Sciatic nerve (tissue), 2 donors: ENCODE measurements at regions not wholly inside any gene's neighbourhood (a gene's known extent, or its start where the extent isn't known, plus 50 kb on each side); places are given as distances from the start of the nearest gene placed in this dataset.

Experiments used
- ATAC-seq: fragments of 200-7000 bp; cut with Tn5 transposase; one replicate; pipeline ENCODE4 v1.9.1; 2020; ENCODE audit warnings: mild to moderate bottlenecking, moderate library complexity
- DNase-seq: peaks from one replicate; pipeline ENCODE4 v3.0.0-alpha.2; 2020; ENCODE audit warnings: low spot score
- intact Hi-C: fragments of 100-400 bp; cut with DNase I; formaldehyde crosslinking; loops from one replicate; pipeline ENCODE4 v1.14.2; 2022
- donor health status: DM: no; HTN: no; CAD: no.
- donor health status: DM: no; HTN: no; CAD: no.

DNA sequence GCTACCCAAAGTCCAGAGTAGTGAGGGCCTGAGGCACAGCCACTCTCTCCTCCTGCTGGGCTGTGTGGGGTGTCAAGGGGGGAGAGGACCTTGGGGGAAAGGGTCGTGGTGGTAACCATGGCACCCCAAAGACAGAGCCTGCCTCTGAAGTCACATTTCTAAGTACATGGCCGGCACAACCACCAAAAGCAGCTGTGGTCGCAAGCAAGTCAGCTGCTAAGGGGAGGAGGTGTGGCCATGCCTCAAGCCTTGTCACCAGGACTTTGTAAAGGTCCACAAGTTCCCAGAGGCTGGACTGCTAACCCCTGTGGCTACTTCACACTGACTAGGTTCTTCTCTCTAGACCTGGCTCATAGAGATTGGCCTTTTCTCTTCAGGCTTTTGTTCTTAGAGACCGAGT is 310.6 kb downstream of the LMX1A start:
- ATAC-seq, result no peak
- DNase-seq, result no peak

DNA sequence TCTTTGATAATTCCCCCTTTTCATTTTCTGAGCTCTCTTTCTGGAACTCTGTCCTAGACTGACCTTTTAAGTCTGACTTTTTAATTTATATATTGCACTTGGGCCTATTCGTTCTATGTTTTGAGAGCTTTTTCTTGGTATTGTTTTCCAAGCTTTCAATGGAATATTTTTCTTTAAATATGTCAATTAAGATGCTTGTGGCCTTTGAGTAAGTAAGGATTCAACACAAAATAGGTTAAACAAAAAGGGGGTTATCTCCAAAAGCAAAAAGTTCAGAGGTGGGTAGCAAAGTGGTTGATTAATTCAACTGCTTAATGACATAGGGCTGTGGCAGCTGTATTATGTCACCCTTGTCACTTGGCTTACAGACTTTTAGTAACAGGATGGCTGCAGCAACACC is 315.9 kb downstream of the LMX1A start:
- intact Hi-C loops, result no loop called here
- ATAC-seq (no peak), DNase-seq (no peak)

More for the DNA sequence above, 310.6 kb downstream of the LMX1A start:
- intact Hi-C loops, result no loop called here

DNA sequence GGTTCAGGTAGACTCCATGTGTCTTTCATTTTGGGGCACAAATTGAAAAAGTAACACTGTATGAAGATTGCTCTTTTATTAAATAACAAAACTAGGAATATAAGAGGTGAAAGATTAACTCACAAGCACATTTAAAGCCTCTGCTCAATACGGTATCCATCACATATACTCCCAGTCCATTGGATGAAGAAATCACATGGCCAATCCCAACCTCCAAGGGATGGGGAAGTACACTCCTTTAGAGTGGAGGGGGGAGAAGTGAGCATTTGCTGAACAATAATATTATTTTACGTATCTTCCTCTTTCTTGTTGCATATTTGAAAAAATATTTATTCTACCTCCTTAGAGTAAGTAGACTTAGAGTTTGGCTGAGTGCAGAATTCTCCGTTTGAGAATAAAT is 316.5 kb downstream of the LMX1A start:
- no peak for DNase-seq
- intact Hi-C loops, result no loop called here

DNA sequence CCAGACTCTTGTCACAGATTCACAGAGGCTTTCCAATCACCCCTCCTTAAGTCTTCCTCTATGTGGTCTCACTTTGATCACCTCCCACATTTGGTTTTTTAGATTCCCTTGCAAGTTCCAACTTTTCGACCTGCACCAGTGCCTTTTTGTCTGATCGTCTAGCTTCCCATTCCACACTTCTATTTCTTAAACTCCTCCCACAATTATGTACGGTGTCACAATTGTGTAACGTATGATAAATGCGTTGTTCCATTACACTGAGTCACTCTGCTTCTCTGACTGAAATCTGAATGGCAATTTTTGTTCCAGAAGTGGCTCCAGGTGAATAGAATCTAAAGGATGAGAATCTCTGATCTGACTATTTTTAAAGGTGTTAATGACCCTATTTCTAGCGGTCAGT is 320.1 kb downstream of the LMX1A start:
- intact Hi-C loops, result no loop called here
- DNase-seq, result no peak
- ATAC-seq, result no peak

More for the DNA sequence above, 316.5 kb downstream of the LMX1A start:
- ATAC-seq, result no peak

DNA sequence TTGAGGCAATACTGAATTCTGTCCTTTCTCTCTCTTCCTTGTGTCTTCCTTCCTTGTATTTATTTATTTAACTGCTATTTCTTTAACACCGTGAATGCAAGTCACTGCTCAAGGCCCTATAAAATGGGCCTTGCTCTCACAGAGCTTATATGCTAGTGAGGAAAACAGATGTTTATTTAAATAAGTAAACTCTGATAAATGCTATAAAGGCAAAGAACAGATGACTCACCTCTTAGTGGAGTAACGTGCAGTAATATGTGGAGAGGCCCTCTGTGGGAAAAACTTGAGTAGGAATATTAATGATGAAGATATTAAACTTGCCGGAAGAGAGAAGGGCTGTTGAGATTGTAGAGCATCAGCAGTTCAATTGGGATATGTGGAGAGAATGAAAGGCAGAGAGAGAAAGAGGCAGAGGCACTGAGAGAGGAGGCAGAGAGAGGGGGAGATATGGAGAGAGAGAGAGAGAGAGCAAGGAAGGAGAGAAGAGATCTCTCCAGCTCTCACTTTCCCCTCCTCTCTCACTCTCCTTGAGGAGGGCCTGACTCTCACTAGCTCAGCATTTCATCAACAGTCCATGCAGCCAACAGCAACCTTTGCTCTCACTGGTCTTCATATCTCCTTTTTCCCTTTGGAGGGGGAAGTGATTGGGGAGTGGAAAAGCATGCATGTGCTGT is 322.2 kb downstream of the LMX1A start:
- ATAC-seq, result no peak
- no peak for DNase-seq
- intact Hi-C loops, result no loop called here

DNA sequence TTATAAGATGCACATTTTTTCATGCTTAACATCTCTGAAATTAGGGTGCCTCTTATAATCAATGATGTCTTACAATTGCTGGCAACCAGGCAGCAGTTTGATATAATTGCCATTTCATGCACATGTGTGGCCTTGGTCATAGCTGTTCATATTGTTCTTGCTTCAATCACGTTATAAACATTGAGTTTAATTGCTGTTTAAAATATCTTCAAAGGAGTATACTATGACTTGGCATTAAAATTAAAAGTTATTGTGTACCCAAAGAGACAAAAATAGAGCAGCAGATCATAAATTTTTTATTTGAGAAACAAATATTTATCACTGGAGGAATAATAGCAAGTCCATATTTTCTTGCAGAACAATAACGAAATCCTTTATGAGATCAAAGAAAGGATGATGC is 325.5 kb downstream of the LMX1A start:
- ATAC-seq, result no peak
- intact Hi-C loops, result no loop called here
- DNase-seq, result no peak

DNA sequence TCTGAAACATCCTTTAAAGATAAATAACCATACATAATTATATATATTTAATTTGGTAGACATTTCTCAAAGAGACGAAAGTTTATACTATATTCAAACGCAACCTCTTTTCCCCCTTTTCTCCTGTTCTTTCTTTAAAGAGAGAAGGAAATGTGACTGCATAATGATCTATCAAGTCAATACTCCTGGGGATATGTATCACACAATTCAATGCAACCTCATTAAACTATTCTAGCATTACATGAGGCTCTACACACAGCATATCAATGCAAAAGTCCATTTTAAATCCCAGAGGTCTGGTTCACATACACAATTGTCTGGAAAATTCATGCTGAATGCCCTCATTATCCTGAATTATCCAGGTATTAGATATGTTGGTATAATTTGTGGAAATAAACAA is 330.7 kb downstream of the LMX1A start:
- intact Hi-C loops, result no loop called here
- no peak for DNase-seq
- ATAC-seq, result no peak

DNA sequence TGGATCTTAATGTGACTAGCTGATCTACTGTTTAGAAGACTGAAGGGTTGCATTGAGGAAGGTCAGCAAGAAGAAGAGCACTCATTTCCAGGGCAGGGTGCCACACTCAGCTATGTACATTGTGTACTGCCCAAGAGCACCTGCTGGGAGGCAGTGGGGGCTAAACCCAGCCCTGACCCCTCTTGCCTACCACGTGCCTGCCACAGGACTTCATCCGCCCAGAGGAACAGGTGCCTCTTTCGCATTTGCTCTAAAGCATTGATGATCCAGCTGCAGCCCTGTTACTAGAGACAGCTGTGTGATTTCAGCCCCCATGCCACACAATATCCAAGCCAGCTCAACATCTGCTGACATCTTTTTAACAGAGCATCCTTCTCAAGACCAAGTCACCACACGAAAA is 341.8 kb downstream of the LMX1A start:
- intact Hi-C loops, result no loop called here
- ATAC-seq, result no peak

DNA sequence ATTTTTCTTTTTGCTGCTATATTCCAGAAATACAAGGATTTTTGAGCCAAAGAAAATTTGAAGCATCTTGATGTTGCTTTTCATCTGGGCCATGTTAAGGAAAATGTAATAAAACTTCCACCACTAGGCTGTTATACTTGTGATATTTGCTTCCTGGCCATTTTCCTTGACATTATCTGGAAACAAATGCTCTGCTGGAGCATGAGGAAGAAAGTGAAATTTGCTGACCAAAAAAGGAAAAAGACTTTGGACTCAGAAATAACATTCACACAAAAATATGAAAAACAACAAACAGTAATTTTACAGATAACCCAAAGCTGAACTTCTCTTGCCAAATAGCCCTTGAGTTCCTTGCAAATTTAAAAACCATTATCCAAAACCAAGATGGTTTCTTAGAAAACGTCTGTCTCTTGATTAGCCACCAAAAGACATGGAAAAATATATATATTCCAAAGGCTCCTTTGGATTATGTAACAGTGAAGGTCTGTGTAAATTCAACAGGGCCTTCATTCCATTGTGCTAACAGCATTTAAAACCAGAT is 344.5 kb downstream of the LMX1A start:
- intact Hi-C loops, result no loop called here
- DNase-seq (no peak), ATAC-seq (no peak)

More for the DNA sequence above, 341.8 kb downstream of the LMX1A start:
- DNase-seq, result no peak

DNA sequence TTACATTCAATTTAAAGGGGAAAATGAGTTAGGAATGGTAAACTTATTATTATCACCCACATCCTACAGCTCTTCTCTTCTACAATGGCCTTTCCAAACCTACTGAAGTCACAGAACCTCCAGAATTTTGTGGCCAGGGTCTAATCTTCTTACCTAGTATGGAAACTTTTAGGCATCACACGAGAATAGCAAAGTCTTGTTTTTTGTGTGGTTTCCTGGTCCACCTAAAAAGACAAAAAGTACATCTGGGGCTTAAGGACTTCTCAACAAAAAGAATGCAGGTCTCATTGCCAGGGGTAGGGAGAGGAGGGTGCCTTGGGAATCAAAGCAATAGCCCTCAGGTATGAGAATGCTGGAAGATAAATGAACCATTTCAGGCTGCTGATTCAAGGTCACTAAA is 345.3 kb downstream of the LMX1A start:
- DNase-seq (no peak), ATAC-seq (no peak)

DNA sequence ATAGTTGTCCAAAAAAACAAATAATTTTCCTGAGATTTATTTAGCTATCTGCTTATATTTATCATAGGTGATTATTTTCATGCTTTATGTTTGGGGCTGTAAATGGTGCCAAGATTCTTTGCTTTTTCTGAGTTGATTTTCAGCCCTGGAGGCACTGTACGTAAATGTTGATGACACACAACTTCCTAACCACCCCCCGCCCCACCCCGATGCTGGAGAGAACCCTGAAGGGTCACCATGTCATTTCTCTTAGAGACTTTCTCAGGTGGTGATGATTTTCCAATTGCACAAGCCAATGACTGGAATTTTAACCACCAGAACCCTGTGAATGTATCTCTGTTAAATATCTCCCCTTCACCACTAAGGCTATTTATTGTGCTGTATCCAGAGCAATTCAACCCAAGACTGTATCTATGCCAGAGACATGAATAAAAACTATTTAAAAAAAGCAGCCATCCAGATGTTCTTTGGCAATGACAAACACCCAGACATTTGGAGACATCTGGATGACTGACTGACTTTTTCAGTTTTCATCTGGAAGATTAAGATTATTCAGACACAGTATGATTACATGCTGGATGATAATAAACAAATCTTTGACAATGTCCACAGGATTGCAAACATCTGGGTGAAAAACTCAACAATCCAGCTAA is 346.0 kb downstream of the LMX1A start:
- intact Hi-C loops, result no loop called here
- DNase-seq (no peak), ATAC-seq (no peak)

More for the DNA sequence above, 345.3 kb downstream of the LMX1A start:
- intact Hi-C loops, result no loop called here

DNA sequence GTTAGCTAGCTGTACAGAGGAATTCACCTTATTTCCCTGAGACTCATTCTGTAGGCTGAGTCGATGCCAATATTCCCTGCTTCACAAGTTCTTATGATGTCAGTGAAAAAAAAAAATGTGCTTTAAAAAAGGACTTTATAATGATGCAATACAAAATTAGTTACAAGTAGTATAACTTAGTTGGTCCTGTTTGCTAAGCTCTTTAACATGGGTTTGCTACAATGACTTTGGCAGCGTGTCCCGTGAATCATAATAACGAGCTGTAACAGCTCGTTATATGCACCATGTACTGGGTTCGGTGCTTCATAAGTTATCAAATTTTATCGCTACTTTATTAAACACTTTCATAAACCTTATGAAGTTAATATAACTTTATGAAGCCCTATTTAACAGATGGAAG is 349.7 kb downstream of the LMX1A start:
- intact Hi-C loops, result no loop called here
- DNase-seq (no peak), ATAC-seq (no peak)

DNA sequence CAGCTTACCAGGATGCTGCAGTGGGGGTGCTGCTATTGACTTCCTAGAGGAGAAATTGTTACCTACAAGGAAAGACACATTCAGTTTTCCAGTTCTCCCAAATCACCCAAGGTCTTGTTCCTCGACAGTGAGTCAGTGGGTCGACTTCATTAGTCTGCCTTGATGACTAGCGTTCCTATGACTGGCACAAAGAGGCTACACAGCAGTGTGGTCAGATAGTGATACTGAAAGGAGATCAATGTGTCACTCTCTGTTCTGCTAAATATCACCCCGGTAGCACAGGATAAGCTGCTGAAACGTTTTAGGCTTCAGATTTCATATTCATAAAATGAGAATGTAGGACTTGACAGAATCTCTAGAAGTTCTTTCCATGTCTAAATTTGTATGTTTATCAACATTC is 357.4 kb downstream of the LMX1A start:
- ATAC-seq, result no peak
- no peak for DNase-seq
- intact Hi-C loops, result no loop called here

DNA sequence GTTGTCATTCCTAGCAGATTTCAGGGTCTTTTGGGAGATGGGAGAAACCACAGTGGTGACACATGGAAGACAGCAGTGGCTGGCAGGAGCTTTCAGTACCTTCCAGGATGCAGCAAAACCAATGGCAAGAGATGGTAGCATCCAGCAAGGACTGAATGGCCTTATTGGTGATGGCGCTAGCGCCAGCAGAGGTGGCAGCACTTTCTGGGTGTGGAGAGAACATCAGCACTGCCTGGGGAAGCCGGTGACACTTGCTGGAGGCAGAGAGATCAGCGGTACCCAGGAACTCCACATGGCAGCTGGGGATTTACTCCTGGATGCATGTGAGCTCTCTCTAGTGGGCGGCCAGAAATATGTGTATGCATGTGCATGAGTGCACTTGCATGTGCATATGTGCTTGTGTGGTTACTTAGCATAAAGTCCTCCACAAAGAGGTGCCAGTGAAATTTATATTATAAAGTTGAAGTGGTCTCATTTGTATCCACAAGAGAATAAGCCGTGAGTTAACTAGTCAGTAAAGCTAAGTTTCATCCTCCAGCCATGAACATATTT is 364.7 kb downstream of the LMX1A start:
- ATAC-seq (no peak), DNase-seq (no peak)
- intact Hi-C loops, result no loop called here

DNA sequence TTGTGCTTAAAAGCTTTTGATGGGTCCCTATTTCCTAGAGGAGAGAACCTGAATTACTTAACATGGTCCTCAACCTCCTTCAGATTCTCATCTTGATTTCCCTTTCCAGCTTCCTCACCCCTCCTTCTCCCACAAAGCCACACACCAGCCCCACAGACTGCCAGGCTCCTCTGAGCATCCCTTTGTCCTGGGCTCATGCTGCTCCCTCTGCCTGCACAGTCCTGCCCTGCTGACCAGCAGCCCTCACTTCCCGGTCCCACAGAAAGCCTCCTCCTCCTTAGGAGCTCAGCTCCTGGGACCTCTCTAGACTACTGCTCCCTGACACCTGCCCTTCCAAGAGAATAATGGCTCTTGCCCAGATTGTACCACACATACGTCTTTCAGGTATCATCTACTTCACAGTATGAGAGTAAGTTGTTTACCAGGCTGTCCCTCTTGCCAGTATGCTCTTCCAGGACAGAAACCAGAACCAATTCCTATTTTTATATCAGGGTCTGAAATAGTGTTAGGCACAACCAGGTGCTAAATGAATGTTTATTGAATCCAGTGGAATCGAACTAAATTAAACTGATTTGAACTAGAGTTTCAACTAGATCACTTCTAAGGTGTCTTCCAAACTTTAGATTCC is 373.4 kb downstream of the LMX1A start:
- DNase-seq, result no peak
- no peak for ATAC-seq
- intact Hi-C loops, result no loop called here

DNA sequence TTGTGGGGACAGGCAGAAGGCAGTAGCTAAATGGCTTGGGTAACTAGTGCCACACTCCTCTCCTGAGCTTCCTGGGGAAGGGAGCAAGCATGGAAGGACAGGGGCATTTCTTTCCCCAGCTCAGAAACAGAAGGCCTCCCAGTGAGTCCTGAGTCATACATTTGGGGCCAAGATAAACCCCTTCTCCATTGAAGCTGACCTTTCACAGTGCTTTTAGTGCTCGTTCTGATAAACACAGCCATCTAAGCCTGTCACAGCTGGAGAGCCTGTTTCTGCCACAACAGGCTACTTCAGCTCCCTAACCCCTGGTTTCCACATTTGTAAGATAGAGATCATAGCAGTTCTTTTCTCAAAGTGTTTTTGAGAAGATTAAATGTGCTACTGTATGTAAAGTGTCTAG is 374.0 kb downstream of the LMX1A start:
- intact Hi-C loops, result no loop called here
- ATAC-seq (no peak), DNase-seq (no peak)

DNA sequence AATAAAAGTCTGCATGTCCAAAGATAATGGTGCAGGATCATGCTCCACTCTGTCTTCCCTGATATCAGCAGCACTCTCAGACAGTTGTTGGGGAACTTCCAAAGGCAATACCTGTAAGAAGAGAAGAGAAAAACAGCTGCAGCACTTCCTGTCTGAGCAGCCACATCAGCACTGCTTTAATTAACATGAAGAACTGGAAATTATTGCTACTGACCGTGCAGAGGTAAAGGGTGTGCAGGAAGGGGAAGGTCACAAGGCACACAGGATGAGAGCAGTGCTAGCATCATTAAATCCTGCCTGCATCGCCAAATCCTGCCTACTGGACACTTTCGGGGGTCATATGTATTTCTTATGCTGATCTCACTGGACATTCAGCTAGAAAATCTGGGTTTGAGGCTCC is 379.0 kb downstream of the LMX1A start:
- ATAC-seq (no peak), DNase-seq (no peak)
- intact Hi-C loops, result no loop called here

DNA sequence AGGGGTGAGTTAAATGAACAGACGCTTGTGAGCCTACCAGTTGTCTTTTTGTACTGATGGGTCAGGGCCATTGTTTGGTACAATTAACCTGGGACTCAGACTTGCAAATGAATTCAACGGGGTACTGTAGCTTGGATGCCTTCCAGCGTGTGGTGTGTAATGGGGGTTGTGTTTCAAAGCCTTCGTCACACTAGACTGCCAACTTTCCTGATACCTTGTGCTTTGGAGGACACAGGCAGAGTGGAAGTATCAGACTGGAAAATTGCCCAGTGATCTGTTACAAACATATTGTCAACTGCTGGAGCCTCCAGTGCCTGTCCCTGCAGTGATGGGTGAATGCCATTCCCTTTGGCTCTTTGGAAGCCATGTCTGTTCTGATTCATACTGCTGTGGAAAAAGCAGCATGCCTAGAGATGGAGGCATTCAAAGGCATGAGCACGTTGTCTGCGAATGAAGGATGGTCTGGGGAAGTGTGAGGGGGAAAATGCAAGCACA is 384.5 kb downstream of the LMX1A start:
- DNase-seq, result no peak
- intact Hi-C loops, result no loop called here
- ATAC-seq, result no peak

DNA sequence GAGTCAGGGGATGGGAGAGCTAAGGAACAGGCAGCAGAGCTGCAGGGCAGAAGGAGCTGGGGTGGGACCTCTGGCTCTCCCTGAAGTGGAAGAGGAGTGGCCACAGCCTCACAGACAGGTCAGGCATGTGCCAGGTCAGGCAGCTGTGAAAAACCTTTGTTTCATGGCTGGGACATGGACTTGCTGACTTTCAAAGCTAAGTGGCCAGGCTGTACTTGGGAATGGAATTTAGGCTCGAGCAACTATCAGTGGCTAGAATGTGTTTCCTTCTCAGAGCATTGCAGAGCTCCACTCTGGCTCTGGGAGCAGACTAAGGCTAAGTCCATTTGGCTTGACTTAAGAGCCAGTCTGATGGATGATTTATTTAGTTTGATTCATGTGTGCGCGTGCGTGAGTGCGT is 385.1 kb downstream of the LMX1A start:
- intact Hi-C loops, result no loop called here
- DNase-seq, result no peak
- ATAC-seq, result no peak

DNA sequence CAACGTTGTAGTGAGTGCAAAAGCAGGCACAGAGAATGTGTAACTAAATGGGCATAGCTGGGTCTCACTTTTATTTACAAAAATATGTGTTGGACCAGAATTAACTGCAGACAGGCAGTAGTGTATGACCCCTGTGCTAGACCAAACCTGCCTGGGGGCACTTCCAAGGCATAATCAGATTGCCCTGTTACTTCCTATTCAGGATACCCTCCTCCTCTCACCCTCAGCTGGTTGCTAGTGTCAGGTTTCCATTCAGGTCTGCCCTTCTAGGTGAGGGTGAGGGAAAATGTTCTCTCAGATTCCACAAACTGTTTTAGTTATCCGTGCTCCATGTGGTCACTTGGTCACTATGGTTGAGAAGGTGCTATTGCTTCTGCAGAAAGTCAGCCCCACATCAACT is 387.3 kb downstream of the LMX1A start:
- no peak for ATAC-seq
- intact Hi-C loops, result no loop called here
- DNase-seq, result no peak
